ENCODE measurements at regions not wholly inside any gene's neighbourhood (a gene's known extent, or its start where the extent isn't known, plus 50 kb on each side); places are given as distances from the start of the nearest gene placed in this dataset.

DNA sequence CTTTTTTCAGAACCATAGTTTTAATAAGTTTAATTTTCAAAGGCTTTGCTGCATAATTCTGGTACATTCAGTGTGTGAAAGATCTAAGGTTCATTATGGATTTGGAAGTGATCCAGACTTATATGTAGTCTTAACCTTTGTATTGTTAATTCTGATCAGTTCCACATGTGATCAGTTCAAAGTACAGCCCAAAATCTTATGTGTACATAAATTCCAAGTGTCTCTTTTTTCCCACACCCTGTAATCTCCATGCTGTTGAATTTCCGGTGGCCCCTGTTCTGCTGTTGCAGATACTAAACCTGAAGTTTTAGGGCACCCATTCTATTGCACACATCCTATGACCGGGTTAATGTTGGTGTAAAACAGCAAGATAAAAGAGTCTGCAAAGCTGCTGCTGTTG lies 1147.5 kb upstream of the CDH8 start:
- H3K27me3 ChIP-seq (replicated peaks; ENCODE audit: insufficient read depth), result no peaks in the 10 kb centered on the region
- no peaks in the 10 kb centered on the region for H3K9me3 ChIP-seq
- ATAC-seq (ENCODE audit: insufficient number of reproducible peaks, low FRiP score, low read depth), result no peak
- H3K36me3 ChIP-seq, result no peaks in the 10 kb centered on the region
- DNase-seq (ENCODE audit: low spot score), result no peak
- no peak for TF ChIP-seq CTCF (IDR thresholded peaks at IDR 0.05)
- no peaks in the 10 kb centered on the region for H3K4me1 ChIP-seq (ENCODE audit: control insufficient read depth in 1 of 2, low read depth in 2 of 2)
- no peak overlapping the region for H3K27ac ChIP-seq
- no peak overlapping the region for H3K4me3 ChIP-seq

DNA sequence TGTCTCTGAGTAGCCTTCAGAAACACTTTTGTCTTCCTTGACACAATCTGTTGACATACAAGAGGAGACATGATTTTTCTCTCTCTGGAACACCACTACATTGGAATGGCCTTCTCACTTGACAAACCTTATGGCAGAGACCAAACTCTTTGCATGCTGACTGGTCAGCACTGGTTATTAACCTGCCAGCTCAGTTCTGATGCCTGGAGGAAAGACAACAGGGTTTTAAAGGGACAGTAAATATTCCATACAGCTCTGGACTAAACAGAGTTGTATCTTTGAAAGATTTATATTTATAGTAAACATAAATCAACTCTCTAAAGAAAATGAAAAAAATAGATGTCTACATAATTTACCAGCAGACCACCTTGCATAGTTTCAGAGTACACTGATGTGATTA lies 1139.1 kb upstream of the CDH8 start:
- no peaks in the 10 kb centered on the region for H3K27me3 ChIP-seq (replicated peaks; ENCODE audit: insufficient read depth)
- no peak for TF ChIP-seq CTCF (IDR thresholded peaks at IDR 0.05)

DNA sequence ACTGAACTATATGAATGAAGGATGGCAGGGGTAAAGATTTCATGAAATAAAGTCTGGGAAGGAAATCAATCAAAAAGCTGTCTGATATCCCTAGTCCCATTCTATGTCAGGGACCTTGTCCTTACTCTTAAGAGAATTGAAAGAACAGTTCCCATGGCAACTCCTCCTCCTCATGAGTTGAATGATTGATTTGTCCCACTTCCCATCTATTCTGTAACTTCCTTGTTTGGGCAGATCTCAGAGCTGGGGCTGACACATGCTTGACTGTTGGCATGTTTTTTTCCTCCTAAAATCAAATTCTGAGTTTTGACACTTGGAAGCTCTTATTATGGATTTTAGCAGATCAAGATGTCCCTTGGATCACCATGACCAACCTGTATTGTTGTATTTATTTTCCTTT lies 1138.6 kb upstream of the CDH8 start:
- ATAC-seq (ENCODE audit: insufficient number of reproducible peaks, low FRiP score, low read depth) (no peak), DNase-seq (ENCODE audit: low spot score) (no peak)
- TF ChIP-seq CTCF (IDR thresholded peaks at IDR 0.05), result no peak
- Histone ChIP-seq H3K4me1 (ENCODE audit: control insufficient read depth in 1 of 2, low read depth in 2 of 2) (no peaks in the 10 kb centered on the region), H3K36me3 (no peaks in the 10 kb centered on the region), H3K27ac (no peak overlapping the region), H3K9me3 (no peaks in the 10 kb centered on the region), H3K4me3 (no peak overlapping the region), H3K27me3 (replicated peaks; ENCODE audit: insufficient read depth) (no peaks in the 10 kb centered on the region)

More for the DNA sequence above, 1139.1 kb upstream of the CDH8 start:
- H3K36me3 ChIP-seq, result no peaks in the 10 kb centered on the region
- no peaks in the 10 kb centered on the region for H3K4me1 ChIP-seq (ENCODE audit: control insufficient read depth in 1 of 2, low read depth in 2 of 2)
- no peak for ATAC-seq (ENCODE audit: insufficient number of reproducible peaks, low FRiP score, low read depth)
- no peak for DNase-seq (ENCODE audit: low spot score)
- H3K27ac ChIP-seq, result no peak overlapping the region
- no peak overlapping the region for H3K4me3 ChIP-seq
- no peaks in the 10 kb centered on the region for H3K9me3 ChIP-seq

DNA sequence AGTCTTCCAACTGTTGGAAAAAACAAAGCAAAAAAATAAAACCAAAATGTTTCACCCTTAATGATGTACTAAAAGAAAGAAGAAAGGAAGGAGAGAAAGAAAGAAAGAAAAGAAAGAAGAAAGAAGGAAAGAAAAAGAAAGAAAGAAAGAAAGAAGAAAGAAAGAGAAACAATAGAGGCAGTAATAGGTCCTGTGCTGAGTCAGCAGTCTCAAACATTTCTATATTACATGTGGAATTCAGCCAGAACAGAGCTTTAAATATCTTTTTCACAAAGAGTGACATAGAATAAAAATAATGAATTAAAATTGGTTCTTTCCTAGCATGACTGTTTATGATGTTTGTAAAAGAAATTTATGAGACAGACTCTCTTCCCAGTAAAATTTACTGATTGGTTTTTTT lies 1135.3 kb upstream of the CDH8 start:
- H3K9me3 ChIP-seq, result no peaks in the 10 kb centered on the region
- H3K27ac ChIP-seq, result no peak overlapping the region
- TF ChIP-seq CTCF (IDR thresholded peaks at IDR 0.05), result no peak
- no peaks in the 10 kb centered on the region for H3K4me1 ChIP-seq (ENCODE audit: control insufficient read depth in 1 of 2, low read depth in 2 of 2)
- H3K27me3 ChIP-seq (replicated peaks; ENCODE audit: insufficient read depth), result no peaks in the 10 kb centered on the region
- DNase-seq (ENCODE audit: low spot score), result no peak
- H3K36me3 ChIP-seq, result no peaks in the 10 kb centered on the region
- ATAC-seq (ENCODE audit: insufficient number of reproducible peaks, low FRiP score, low read depth), result no peak
- H3K4me3 ChIP-seq, result no peak overlapping the region

DNA sequence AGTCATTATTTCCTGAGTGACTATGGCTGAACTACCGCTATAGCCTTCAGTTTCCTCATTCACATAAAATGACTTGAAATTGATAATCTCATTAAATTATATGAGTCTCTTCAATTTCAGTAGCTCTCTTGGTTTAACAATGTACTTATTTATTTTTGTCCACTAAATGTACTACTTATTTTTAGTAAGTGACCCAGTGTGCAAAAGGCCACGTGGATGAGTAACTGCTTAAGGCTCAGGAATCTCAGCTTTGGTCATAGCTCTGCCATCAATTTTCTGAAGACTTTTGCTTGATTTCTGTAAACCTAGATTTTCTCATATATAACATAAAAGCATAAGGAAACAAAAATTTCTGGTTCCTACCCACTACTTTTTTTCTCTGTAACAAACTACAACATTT lies 1132.9 kb upstream of the CDH8 start:
- H3K4me3 ChIP-seq, result no peak overlapping the region
- no peaks in the 10 kb centered on the region for H3K9me3 ChIP-seq
- DNase-seq (ENCODE audit: low spot score), result no peak
- H3K36me3 ChIP-seq, result no peaks in the 10 kb centered on the region
- no peaks in the 10 kb centered on the region for H3K4me1 ChIP-seq (ENCODE audit: control insufficient read depth in 1 of 2, low read depth in 2 of 2)
- no peak for ATAC-seq (ENCODE audit: insufficient number of reproducible peaks, low FRiP score, low read depth)
- H3K27ac ChIP-seq, result no peak overlapping the region
- H3K27me3 ChIP-seq (replicated peaks; ENCODE audit: insufficient read depth), result no peaks in the 10 kb centered on the region
- no peak for TF ChIP-seq CTCF (IDR thresholded peaks at IDR 0.05)
